GM18870 (cell line): ENCODE measurements at regions not wholly inside any gene's neighbourhood (a gene's known extent, or its start where the extent isn't known, plus 50 kb on each side); places are given as distances from the start of the nearest gene placed in this dataset.

Source experiments
- ATAC-seq: cut with Tn5 transposase; IDR thresholded peaks from one replicate; pipeline ENCODE4 v1.9.1; 2021; ENCODE audit warnings: moderate library complexity; ENCODE audit not compliant: unreplicated experiment

GRCh38 chr2:126990605-126991532 is 92.2 kb downstream of the TEX51 start:
- no peak for ATAC-seq

DNA sequence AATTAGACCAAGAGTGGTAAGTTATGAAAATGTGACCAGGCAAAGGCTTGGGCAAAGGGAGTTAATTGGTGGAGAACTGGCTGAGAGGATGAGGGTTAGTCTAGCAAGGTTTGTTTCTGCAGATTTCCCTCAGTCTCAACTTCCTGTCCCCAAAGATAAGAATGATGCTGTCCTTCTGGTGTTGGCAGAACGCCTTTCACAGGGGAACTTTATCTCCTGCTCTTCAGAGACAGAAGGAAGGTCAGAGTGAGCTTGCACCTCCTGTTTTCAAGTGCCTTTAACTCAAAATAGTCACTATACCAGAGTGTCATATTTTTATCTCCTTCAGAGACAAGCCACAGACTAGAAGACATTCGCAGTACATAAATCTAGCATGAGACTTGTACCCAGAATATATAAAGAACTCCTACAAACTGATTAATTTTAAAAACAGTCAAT is 95.7 kb downstream of the TEX51 start:
- ATAC-seq = no peak

DNA sequence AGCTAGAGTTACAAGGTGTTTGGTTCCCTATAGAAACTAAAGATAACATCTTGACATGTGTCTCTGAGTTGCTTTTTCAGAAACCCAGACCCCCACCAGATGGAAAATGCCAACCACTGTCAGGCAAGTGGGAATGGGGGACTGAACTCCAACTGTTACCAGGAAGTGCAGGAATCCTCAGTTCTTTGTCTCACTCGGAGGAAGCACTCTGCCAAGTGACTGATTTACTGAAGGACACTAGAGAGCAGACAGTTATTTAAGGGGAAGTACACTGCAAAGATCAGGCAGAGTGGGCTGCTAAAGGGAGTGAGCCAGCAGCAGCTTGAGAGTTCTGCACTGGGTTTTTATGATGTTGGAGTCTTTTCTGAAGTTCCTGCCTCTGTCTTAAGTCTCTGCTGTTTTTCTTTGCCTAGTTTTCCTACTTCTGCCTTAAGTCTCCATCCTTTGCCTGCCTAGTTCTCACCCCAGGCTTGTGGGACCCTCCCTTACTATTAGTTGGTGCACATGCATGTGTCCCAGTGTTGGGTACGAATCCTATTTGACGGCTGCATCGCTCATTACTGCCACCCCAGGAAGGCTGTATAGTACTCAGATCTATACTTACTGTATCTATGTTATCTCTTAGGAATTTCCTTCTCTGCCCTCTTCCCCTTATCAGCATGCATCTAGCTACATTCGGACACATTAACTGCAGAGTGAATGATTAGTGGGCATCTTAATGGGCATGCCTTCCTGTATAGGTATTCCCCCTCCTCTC is 97.1 kb downstream of the TEX51 start:
- no peak for ATAC-seq

GRCh38 chr2:126996378-126996699 is 97.6 kb downstream of the TEX51 start:
- no peak for ATAC-seq
